Osteoblast (primary cell): ENCODE measurements at regions not wholly inside any gene's neighbourhood (a gene's known extent, or its start where the extent isn't known, plus 50 kb on each side); places are given as distances from the start of the nearest gene placed in this dataset.

Experiments used
- DNase-seq: peaks from one replicate; pipeline ENCODE4 v3.0.0; 2011; ENCODE audit warnings: low spot score, mixed read lengths; ENCODE audit not compliant: insufficient read length; ENCODE audit errors: missing footprints
- H2AFZ ChIP-seq: 2 replicates; pipeline ENCODE4 v1.6.0; 2011; ENCODE audit warnings: mild to moderate bottlenecking, low read length
- H3K27ac ChIP-seq: 2 replicates; pipeline ENCODE4 v1.5.1; 2011; ENCODE audit warnings: mild to moderate bottlenecking, low read depth, low read length, moderate library complexity
- H3K27me3 ChIP-seq: 2 replicates; pipeline ENCODE4 v1.6.0; 2012; ENCODE audit warnings: mild to moderate bottlenecking, control low read depth, inconsistent platforms, low read length, moderate library complexity; ENCODE audit not compliant: insufficient read depth
- H3K36me3 ChIP-seq: 2 replicates; pipeline ENCODE4 v1.5.1; 2011; ENCODE audit warnings: mild to moderate bottlenecking, low read length, control low read depth, moderate library complexity; ENCODE audit not compliant: insufficient read depth
- H3K4me1 ChIP-seq: 2 replicates; pipeline ENCODE4 v1.5.1; 2011; ENCODE audit warnings: mild to moderate bottlenecking, low read length, control low read depth, moderate library complexity; ENCODE audit not compliant: insufficient read depth
- H3K4me2 ChIP-seq: 2 replicates; pipeline ENCODE4 v1.6.0; 2011; ENCODE audit warnings: mild to moderate bottlenecking, low read length; ENCODE audit not compliant: insufficient read depth
- H3K4me3 ChIP-seq: fragments of 200-600 bp; sonication (generic); 3 replicates; pipeline ENCODE4 v1.5.1; 2012; ENCODE audit warnings: mild to moderate bottlenecking, low read length, inconsistent platforms; ENCODE audit not compliant: insufficient read depth
- H3K79me2 ChIP-seq: 2 replicates; pipeline ENCODE4 v1.6.0; 2012; ENCODE audit warnings: mild to moderate bottlenecking, low read length, control low read depth, inconsistent platforms; ENCODE audit not compliant: insufficient read depth
- H3K9me3 ChIP-seq: 2 replicates; pipeline ENCODE4 v1.5.1; 2011; ENCODE audit warnings: low read depth, low read length, control low read depth
- H4K20me1 ChIP-seq: 2 replicates; pipeline ENCODE4 v1.6.0; 2012; ENCODE audit warnings: mild to moderate bottlenecking, low read length, control low read depth; ENCODE audit not compliant: insufficient read depth
- CTCF ChIP-seq: IDR thresholded peaks from 2 replicates; pipeline ENCODE4 v1.5.1; 2011; ENCODE audit warnings: mild to moderate bottlenecking, low read depth, low read length, moderate library complexity; ENCODE audit errors: extremely low read depth

GRCh38 chr21:15430577-15430976 is 299.2 kb upstream of the USP25 start:
- Histone ChIP-seq H3K9me3 (no peaks in the 10 kb centered on the region), H4K20me1 (no peaks in the 10 kb centered on the region), H2AFZ (no peak overlapping the region), H3K27me3 (no peaks in the 10 kb centered on the region), H3K4me3 (no peak overlapping the region), H3K79me2 (no peaks in the 10 kb centered on the region), H3K36me3 (no peaks in the 10 kb centered on the region), H3K4me2 (no peak overlapping the region), H3K27ac (no peak overlapping the region), H3K4me1 (no peaks in the 10 kb centered on the region)
- TF ChIP-seq CTCF, result no peak
- DNase-seq, result no peak

- H3K4me3 ChIP-seq, result no peak overlapping the region
These were observed 298.7 kb upstream of the USP25 start for GRCh38 chr21:15431053-15431452.

GRCh38 chr21:15433091-15433490 is 296.7 kb upstream of the USP25 start:
- H2AFZ ChIP-seq, result no peak overlapping the region
- no peak overlapping the region for H3K4me2 ChIP-seq
- H3K79me2 ChIP-seq, result no peaks in the 10 kb centered on the region
- no peak for DNase-seq
- H3K27me3 ChIP-seq, result no peaks in the 10 kb centered on the region
- no peaks in the 10 kb centered on the region for H3K4me1 ChIP-seq
- H4K20me1 ChIP-seq, result no peaks in the 10 kb centered on the region
- TF ChIP-seq CTCF, result no peak
- H3K4me3 ChIP-seq, result no peak overlapping the region
- H3K27ac ChIP-seq, result no peak overlapping the region
- no peaks in the 10 kb centered on the region for H3K36me3 ChIP-seq
- H3K9me3 ChIP-seq, result no peaks in the 10 kb centered on the region

More at GRCh38 chr21:15431053-15431452, 298.7 kb upstream of the USP25 start:
- no peak for DNase-seq
- H3K27ac ChIP-seq, result no peak overlapping the region
- H2AFZ ChIP-seq, result no peak overlapping the region
- no peak overlapping the region for H3K4me2 ChIP-seq
- H3K36me3 ChIP-seq, result no peaks in the 10 kb centered on the region
- H3K4me1 ChIP-seq, result no peaks in the 10 kb centered on the region
- H3K79me2 ChIP-seq, result no peaks in the 10 kb centered on the region
- no peaks in the 10 kb centered on the region for H3K9me3 ChIP-seq
- TF ChIP-seq CTCF, result no peak
- no peaks in the 10 kb centered on the region for H3K27me3 ChIP-seq
- no peaks in the 10 kb centered on the region for H4K20me1 ChIP-seq

GRCh38 chr21:15434163-15434905 is 295.4 kb upstream of the USP25 start:
- Histone ChIP-seq H3K9me3 (no peaks in the 10 kb centered on the region), H2AFZ (no peak overlapping the region), H3K36me3 (no peaks in the 10 kb centered on the region), H3K27ac (no peak overlapping the region), H3K4me3 (no peak overlapping the region), H3K4me1 (no peaks in the 10 kb centered on the region), H3K27me3 (no peaks in the 10 kb centered on the region), H3K79me2 (no peaks in the 10 kb centered on the region), H3K4me2 (no peak overlapping the region), H4K20me1 (no peaks in the 10 kb centered on the region)
- no peak for DNase-seq
- TF ChIP-seq CTCF, result no peak
